ENCODE measurements at regions not wholly inside any gene's neighbourhood (a gene's known extent, or its start where the extent isn't known, plus 50 kb on each side); places are given as distances from the start of the nearest gene placed in this dataset.

GRCh38 chr12:45587012-45587411 lies 142.5 kb upstream of the ARID2 start:
- DNase-seq (ENCODE audit: low read depth): no peak

GRCh38 chr12:45587877-45588533 lies 141.5 kb upstream of the ARID2 start:
- DNase-seq (ENCODE audit: low read depth): no peak

GRCh38 chr12:45590646-45591045 lies 138.9 kb upstream of the ARID2 start:
- no peak for DNase-seq (ENCODE audit: low read depth)

- DNase-seq (ENCODE audit: low read depth): no peak
These were observed 137.9 kb upstream of the ARID2 start for GRCh38 chr12:45591635-45592034.

GRCh38 chr12:45596366-45596765 lies 133.1 kb upstream of the ARID2 start:
- DNase-seq (ENCODE audit: low read depth): no peak

GRCh38 chr12:45598336-45598735 lies 131.2 kb upstream of the ARID2 start:
- DNase-seq (ENCODE audit: low read depth): no peak

- DNase-seq (ENCODE audit: low read depth): no peak
These were observed 130.7 kb upstream of the ARID2 start for GRCh38 chr12:45598761-45599160.

GRCh38 chr12:45599196-45599595 lies 130.3 kb upstream of the ARID2 start:
- no peak for DNase-seq (ENCODE audit: low read depth)

GRCh38 chr12:45601390-45601789 lies 128.1 kb upstream of the ARID2 start:
- DNase-seq (ENCODE audit: low read depth): no peak

- no peak for DNase-seq (ENCODE audit: low read depth)
These were observed 127.6 kb upstream of the ARID2 start for GRCh38 chr12:45601888-45602287.

GRCh38 chr12:45605624-45606023 lies 123.9 kb upstream of the ARID2 start:
- DNase-seq (ENCODE audit: low read depth): no peak

GRCh38 chr12:45611061-45611460 lies 118.4 kb upstream of the ARID2 start:
- no peak for DNase-seq (ENCODE audit: low read depth)

- DNase-seq (ENCODE audit: low read depth): no peak
These were observed 118.0 kb upstream of the ARID2 start for GRCh38 chr12:45611495-45611894.

- DNase-seq (ENCODE audit: low read depth): no peak
These were observed 117.3 kb upstream of the ARID2 start for GRCh38 chr12:45612044-45612794.

GRCh38 chr12:45613296-45613695 lies 116.2 kb upstream of the ARID2 start:
- no peak for DNase-seq (ENCODE audit: low read depth)

- DNase-seq (ENCODE audit: low read depth): no peak
These were observed 115.7 kb upstream of the ARID2 start for GRCh38 chr12:45613855-45614254.

GRCh38 chr12:45615268-45615667 lies 114.2 kb upstream of the ARID2 start:
- no peak for DNase-seq (ENCODE audit: low read depth)

GRCh38 chr12:45619736-45620135 lies 109.8 kb upstream of the ARID2 start:
- no peak for DNase-seq (ENCODE audit: low read depth)

- DNase-seq (ENCODE audit: low read depth): no peak
These were observed 107.8 kb upstream of the ARID2 start for GRCh38 chr12:45621703-45622102.

GRCh38 chr12:45622210-45622937 lies 107.1 kb upstream of the ARID2 start:
- DNase-seq (ENCODE audit: low read depth): no peak

- no peak for DNase-seq (ENCODE audit: low read depth)
These were observed 106.3 kb upstream of the ARID2 start for GRCh38 chr12:45623221-45623620.

GRCh38 chr12:45623940-45624339 lies 105.6 kb upstream of the ARID2 start:
- no peak for DNase-seq (ENCODE audit: low read depth)

GRCh38 chr12:45626965-45627364 lies 102.5 kb upstream of the ARID2 start:
- no peak for DNase-seq (ENCODE audit: low read depth)

All from activated T-cell treated with anti-CD3 and anti-CD28 coated beads for 48 hours (primary cell).